SK-N-SH treated with all-trans-retinoic acid at 6 μM for 48 hours (cell line): ENCODE measurements at regions not wholly inside any gene's neighbourhood (a gene's known extent, or its start where the extent isn't known, plus 50 kb on each side); places are given as distances from the start of the nearest gene placed in this dataset.

Experiments used
- ARNTL ChIP-seq: fragments of 450-650 bp; formaldehyde crosslinking; IDR thresholded peaks from 2 replicates; pipeline ENCODE4 v1.5.0; 2020; ENCODE audit warnings: low read depth, mild to moderate bottlenecking, moderate library complexity, borderline replicate concordance
- CSDC2 ChIP-seq: fragments of 250-450 bp; sonication (Bioruptor Pico); IDR thresholded peaks from 2 replicates; pipeline ENCODE4 v1.5.0; 2020; ENCODE audit warnings: mild to moderate bottlenecking, moderate library complexity
- OSR1 ChIP-seq: fragments of 250-450 bp; sonication (Bioruptor Pico); IDR thresholded peaks from 2 replicates; pipeline ENCODE4 v1.8.0; 2022; ENCODE audit warnings: moderate library complexity, mild to moderate bottlenecking, inconsistent platforms
- PATZ1 ChIP-seq: fragments of 250-450 bp; sonication (Bioruptor Pico); IDR thresholded peaks from 2 replicates; pipeline ENCODE4 v1.8.0; 2020; ENCODE audit warnings: mild to moderate bottlenecking, moderate library complexity, borderline replicate concordance
- PPARA ChIP-seq: fragments of 250-450 bp; sonication (Bioruptor Pico); IDR thresholded peaks from 2 replicates; pipeline ENCODE4 v1.5.0; 2020; ENCODE audit warnings: mild to moderate bottlenecking, borderline replicate concordance
- RARB ChIP-seq: fragments of 250-450 bp; sonication (Bioruptor Pico); IDR thresholded peaks from 2 replicates; pipeline ENCODE4 v1.8.0; 2021; ENCODE audit warnings: mild to moderate bottlenecking, moderate library complexity
- TSHZ2 ChIP-seq: fragments of 250-450 bp; sonication (Bioruptor Pico); IDR thresholded peaks from 2 replicates; pipeline ENCODE4 v1.5.0; 2020; ENCODE audit warnings: mild to moderate bottlenecking, moderate library complexity
- ZFP3 ChIP-seq: fragments of 250-450 bp; sonication (Bioruptor Pico); IDR thresholded peaks from 2 replicates; pipeline ENCODE4 v1.5.0; 2020; ENCODE audit warnings: mild to moderate bottlenecking, moderate library complexity
- ZNF565 ChIP-seq: fragments of 450-650 bp; formaldehyde crosslinking; conservative IDR thresholded peaks from 2 replicates; pipeline ENCODE4 v1.5.0; 2020; ENCODE audit warnings: low read depth, mild to moderate bottlenecking, moderate library complexity
- ZNF70 ChIP-seq: fragments of 450-650 bp; formaldehyde crosslinking; IDR thresholded peaks from 2 replicates; pipeline ENCODE4 v1.5.0; 2020; ENCODE audit warnings: mild to moderate bottlenecking, moderate library complexity

- TF ChIP-seq PPARA (no peak), ZNF565 (CRISPR knock-in tag) (no peak), PATZ1 (CRISPR knock-in tag) (no peak), ZNF70 (CRISPR knock-in tag) (no peak), OSR1 (CRISPR knock-in tag) (no peak), TSHZ2 (CRISPR knock-in tag) (no peak), RARB (CRISPR knock-in tag) (no peak), ARNTL (no peak), CSDC2 (no peak), ZFP3 (CRISPR knock-in tag) (no peak)
Measured at GRCh38 chr6:147869201-147869600, 360.7 kb downstream of the SAMD5 start.
